OCI-M1 (cell line): ENCODE measurements at regions not wholly inside any gene's neighbourhood (a gene's known extent, or its start where the extent isn't known, plus 50 kb on each side); places are given as distances from the start of the nearest gene placed in this dataset.
"Not testable (repeated sequence)": the region's sequence is repeated elsewhere in the genome, so short reads cannot be mapped to it uniquely, and the experiment has no call there.

Experiments used
- DNase-seq: peaks from one replicate; lab custom pipeline; 2025; lab: John Stamatoyannopoulos, UW

GRCh38 chr16:29328528-29328927 is 78.0 kb downstream of the NPIPB11 start:
- DNase-seq, result not testable (repeated sequence)

GRCh38 chr16:29327631-29328408 is 78.7 kb downstream of the NPIPB11 start:
- DNase-seq, result not testable (repeated sequence)

GRCh38 chr16:29326164-29327125 is 80.1 kb downstream of the NPIPB11 start:
- DNase-seq, result not testable (repeated sequence)

GRCh38 chr16:29323725-29324124 is 82.8 kb downstream of the NPIPB11 start:
- DNase-seq, result not testable (repeated sequence)

- DNase-seq, result peak; percentile 13
Observed at GRCh38 chr16:29321585-29321984, 84.9 kb downstream of the NPIPB11 start.

- DNase-seq, result no peak
Observed at GRCh38 chr16:29321000-29321393, 85.5 kb downstream of the NPIPB11 start.

- no peak for DNase-seq
Observed at GRCh38 chr16:29320274-29320999, 86.1 kb downstream of the NPIPB11 start.

GRCh38 chr16:29319726-29320125 is 86.8 kb downstream of the NPIPB11 start:
- DNase-seq, result no peak

- DNase-seq, result not testable (repeated sequence)
Observed at GRCh38 chr16:29318561-29318968, 87.9 kb downstream of the NPIPB11 start.

GRCh38 chr16:29318037-29318436 is 88.5 kb downstream of the NPIPB11 start:
- DNase-seq, result no peak

GRCh38 chr16:29317269-29317668 is 89.2 kb downstream of the NPIPB11 start:
- no peak for DNase-seq

GRCh38 chr16:29316761-29317183 is 89.7 kb downstream of the NPIPB11 start:
- DNase-seq, result no peak

GRCh38 chr16:29315916-29316517 is 90.5 kb downstream of the NPIPB11 start:
- DNase-seq, result peak; percentile 9

GRCh38 chr16:29315046-29315445 is 91.5 kb downstream of the NPIPB11 start:
- DNase-seq, result no peak

GRCh38 chr16:29314292-29314934 is 92.1 kb downstream of the NPIPB11 start:
- DNase-seq, result no peak

GRCh38 chr16:29313559-29314048 is 92.9 kb downstream of the NPIPB11 start:
- no peak for DNase-seq

- no peak for DNase-seq
Observed at GRCh38 chr16:29312835-29313558, 93.5 kb downstream of the NPIPB11 start.

- not testable (repeated sequence) for DNase-seq
Observed at GRCh38 chr16:29312345-29312675, 94.2 kb downstream of the NPIPB11 start.

GRCh38 chr16:29311461-29312344 is 94.8 kb downstream of the NPIPB11 start:
- no peak for DNase-seq
